ENCODE measurements at regions not wholly inside any gene's neighbourhood (a gene's known extent, or its start where the extent isn't known, plus 50 kb on each side); places are given as distances from the start of the nearest gene placed in this dataset.

DNA sequence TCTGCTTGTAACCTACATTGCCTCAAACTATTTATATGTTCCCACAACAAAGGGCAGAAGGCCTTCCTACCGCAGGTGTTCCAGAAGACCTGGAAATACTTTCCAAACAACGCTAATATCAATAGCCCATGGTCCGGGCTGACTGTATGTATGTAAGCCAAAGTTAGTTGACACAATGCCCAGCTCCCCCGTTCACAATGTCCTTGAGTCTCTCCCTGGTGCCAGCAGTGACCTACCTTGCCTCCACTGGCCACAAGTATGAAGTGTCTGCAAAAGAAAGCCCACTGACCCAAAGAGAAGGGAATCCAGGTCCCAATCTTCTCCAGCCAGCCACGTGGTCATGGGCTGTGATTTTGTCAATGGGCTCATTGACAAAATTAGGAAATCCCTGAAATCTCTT lies 118.6 kb downstream of the DLEU7 start:
- Histone ChIP-seq H3K36me3 (ENCODE audit: control insufficient read depth, insufficient read depth, low read length) (no peaks in the 10 kb centered on the region), H3K9ac (ENCODE audit: low read length) (no peak overlapping the region), H3K4me3 (ENCODE audit: low read length) (no peak overlapping the region), H3K9me3 (ENCODE audit: control insufficient read depth, low read length) (no peaks in the 10 kb centered on the region), H3K27me3 (ENCODE audit: control insufficient read depth, insufficient read depth, low read length) (no peaks in the 10 kb centered on the region), H3K4me1 (ENCODE audit: control insufficient read depth, insufficient read depth, low read length) (no peaks in the 10 kb centered on the region)

- Histone ChIP-seq H3K9me3 (ENCODE audit: control insufficient read depth, low read length) (no peaks in the 10 kb centered on the region), H3K27me3 (ENCODE audit: control insufficient read depth, insufficient read depth, low read length) (no peaks in the 10 kb centered on the region), H3K36me3 (ENCODE audit: control insufficient read depth, insufficient read depth, low read length) (no peaks in the 10 kb centered on the region), H3K9ac (ENCODE audit: low read length) (no peak overlapping the region), H3K4me3 (ENCODE audit: low read length) (no peak overlapping the region), H3K4me1 (ENCODE audit: control insufficient read depth, insufficient read depth, low read length) (no peaks in the 10 kb centered on the region)
Measured at GRCh38 chr13:50726164-50726563, 117.3 kb downstream of the DLEU7 start.

GRCh38 chr13:50729177-50729576 lies 114.3 kb downstream of the DLEU7 start:
- no peaks in the 10 kb centered on the region for H3K4me1 ChIP-seq (ENCODE audit: control insufficient read depth, insufficient read depth, low read length)
- no peak overlapping the region for H3K9ac ChIP-seq (ENCODE audit: low read length)
- H3K36me3 ChIP-seq (ENCODE audit: control insufficient read depth, insufficient read depth, low read length), result no peaks in the 10 kb centered on the region
- H3K9me3 ChIP-seq (ENCODE audit: control insufficient read depth, low read length), result no peaks in the 10 kb centered on the region
- H3K4me3 ChIP-seq (ENCODE audit: low read length), result no peak overlapping the region
- no peaks in the 10 kb centered on the region for H3K27me3 ChIP-seq (ENCODE audit: control insufficient read depth, insufficient read depth, low read length)

- Histone ChIP-seq H3K9ac (ENCODE audit: low read length) (no peak overlapping the region), H3K36me3 (ENCODE audit: control insufficient read depth, insufficient read depth, low read length) (no peaks in the 10 kb centered on the region), H3K9me3 (ENCODE audit: control insufficient read depth, low read length) (no peaks in the 10 kb centered on the region), H3K4me1 (ENCODE audit: control insufficient read depth, insufficient read depth, low read length) (no peaks in the 10 kb centered on the region), H3K27me3 (ENCODE audit: control insufficient read depth, insufficient read depth, low read length) (no peaks in the 10 kb centered on the region), H3K4me3 (ENCODE audit: low read length) (no peak overlapping the region)
Measured at GRCh38 chr13:50730496-50731351, 112.8 kb downstream of the DLEU7 start.

DNA sequence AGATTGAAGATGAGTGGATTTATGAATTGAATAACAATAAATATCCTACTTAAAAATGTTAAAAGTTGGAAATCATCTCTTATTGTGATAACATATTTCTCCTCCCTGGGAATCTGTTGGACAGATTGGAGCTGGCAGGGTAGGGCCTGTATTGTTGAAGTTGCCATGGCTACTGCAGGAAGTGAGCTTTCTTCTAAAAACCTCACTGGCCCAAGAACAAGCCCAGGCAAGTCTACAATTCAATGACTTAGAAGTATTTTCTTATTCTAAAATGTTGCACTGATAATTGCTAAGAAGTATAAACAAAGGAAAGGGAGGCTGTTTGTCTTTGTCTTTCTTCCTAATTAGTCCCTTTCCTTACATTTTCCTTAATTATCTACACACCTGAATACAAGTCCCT lies 112.1 kb downstream of the DLEU7 start:
- H3K9ac ChIP-seq (ENCODE audit: low read length), result no peak overlapping the region
- no peaks in the 10 kb centered on the region for H3K9me3 ChIP-seq (ENCODE audit: control insufficient read depth, low read length)
- H3K27me3 ChIP-seq (ENCODE audit: control insufficient read depth, insufficient read depth, low read length), result no peaks in the 10 kb centered on the region
- H3K4me3 ChIP-seq (ENCODE audit: low read length), result no peak overlapping the region
- H3K4me1 ChIP-seq (ENCODE audit: control insufficient read depth, insufficient read depth, low read length), result no peaks in the 10 kb centered on the region
- no peaks in the 10 kb centered on the region for H3K36me3 ChIP-seq (ENCODE audit: control insufficient read depth, insufficient read depth, low read length)

DNA sequence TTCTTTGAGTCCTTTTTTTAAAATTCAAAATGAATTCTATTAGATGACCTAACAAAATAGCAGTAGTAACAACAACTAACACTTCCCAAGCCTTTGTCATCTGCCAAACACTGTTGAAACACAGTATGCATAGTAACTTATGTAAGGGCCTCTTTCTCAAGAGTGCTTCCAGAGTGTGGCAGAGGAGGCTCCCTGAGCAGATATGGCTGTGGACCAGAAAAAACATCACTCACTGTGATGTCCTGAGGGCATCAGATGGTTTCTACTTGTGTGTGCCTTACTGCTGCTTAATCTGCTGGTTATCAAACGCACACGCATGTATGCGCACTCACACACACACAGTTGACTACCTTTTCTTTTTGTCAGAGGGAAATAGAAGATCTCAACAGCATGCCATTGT lies 110.8 kb downstream of the DLEU7 start:
- no peaks in the 10 kb centered on the region for H3K4me1 ChIP-seq (ENCODE audit: control insufficient read depth, insufficient read depth, low read length)
- no peaks in the 10 kb centered on the region for H3K9me3 ChIP-seq (ENCODE audit: control insufficient read depth, low read length)
- no peak overlapping the region for H3K9ac ChIP-seq (ENCODE audit: low read length)

DNA sequence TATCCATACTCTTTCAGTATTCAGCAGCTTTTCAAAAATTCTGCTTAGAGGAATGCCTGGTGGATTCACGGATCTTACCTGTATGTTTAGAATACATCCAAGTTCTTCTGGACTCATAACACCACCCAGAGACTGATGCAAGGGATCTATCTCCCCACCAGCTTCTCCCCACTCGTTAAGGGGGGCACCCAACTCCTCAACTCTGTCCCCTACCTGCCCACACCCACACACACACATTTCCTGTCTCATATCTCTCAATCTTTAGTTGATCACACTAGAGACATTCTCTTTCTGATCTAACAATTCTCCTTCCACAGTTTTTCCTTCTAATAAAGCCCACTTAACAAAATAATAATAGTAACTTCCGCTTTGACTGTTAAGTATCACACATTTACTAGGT lies 110.1 kb downstream of the DLEU7 start:
- Histone ChIP-seq H3K4me3 (ENCODE audit: low read length) (no peak overlapping the region), H3K9ac (ENCODE audit: low read length) (no peak overlapping the region), H3K36me3 (ENCODE audit: control insufficient read depth, insufficient read depth, low read length) (no peaks in the 10 kb centered on the region), H3K4me1 (ENCODE audit: control insufficient read depth, insufficient read depth, low read length) (no peaks in the 10 kb centered on the region), H3K27me3 (ENCODE audit: control insufficient read depth, insufficient read depth, low read length) (no peaks in the 10 kb centered on the region), H3K9me3 (ENCODE audit: control insufficient read depth, low read length) (no peaks in the 10 kb centered on the region)

More for the DNA sequence above, 110.8 kb downstream of the DLEU7 start:
- no peak overlapping the region for H3K4me3 ChIP-seq (ENCODE audit: low read length)
- no peaks in the 10 kb centered on the region for H3K27me3 ChIP-seq (ENCODE audit: control insufficient read depth, insufficient read depth, low read length)
- no peaks in the 10 kb centered on the region for H3K36me3 ChIP-seq (ENCODE audit: control insufficient read depth, insufficient read depth, low read length)

DNA sequence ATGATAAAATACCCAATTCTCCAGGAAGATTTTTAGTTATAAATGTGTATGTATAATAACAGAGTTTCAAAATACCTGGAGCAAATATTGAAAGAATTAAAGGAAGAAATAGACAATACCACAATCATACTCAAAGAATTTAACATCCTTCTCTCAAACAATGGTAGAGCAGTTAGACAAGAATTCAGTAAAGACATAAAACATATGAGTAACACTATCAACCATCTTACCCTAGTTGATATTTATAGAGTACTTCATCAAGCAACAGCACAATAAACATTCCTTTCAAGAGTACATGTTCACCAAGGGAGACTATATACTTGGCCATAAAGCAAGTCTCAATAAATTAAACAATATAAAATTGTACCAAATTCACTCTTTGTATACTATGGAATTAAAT lies 108.4 kb downstream of the DLEU7 start:
- Histone ChIP-seq H3K27me3 (ENCODE audit: control insufficient read depth, insufficient read depth, low read length) (no peaks in the 10 kb centered on the region), H3K9me3 (ENCODE audit: control insufficient read depth, low read length) (no peaks in the 10 kb centered on the region), H3K4me3 (ENCODE audit: low read length) (no peak overlapping the region), H3K36me3 (ENCODE audit: control insufficient read depth, insufficient read depth, low read length) (no peaks in the 10 kb centered on the region), H3K9ac (ENCODE audit: low read length) (no peak overlapping the region), H3K4me1 (ENCODE audit: control insufficient read depth, insufficient read depth, low read length) (no peaks in the 10 kb centered on the region)

- Histone ChIP-seq H3K36me3 (ENCODE audit: control insufficient read depth, insufficient read depth, low read length) (no peaks in the 10 kb centered on the region), H3K27me3 (ENCODE audit: control insufficient read depth, insufficient read depth, low read length) (no peaks in the 10 kb centered on the region), H3K4me1 (ENCODE audit: control insufficient read depth, insufficient read depth, low read length) (no peaks in the 10 kb centered on the region), H3K9me3 (ENCODE audit: control insufficient read depth, low read length) (no peaks in the 10 kb centered on the region), H3K9ac (ENCODE audit: low read length) (no peak overlapping the region), H3K4me3 (ENCODE audit: low read length) (no peak overlapping the region)
Measured at GRCh38 chr13:50740052-50740741, 103.3 kb downstream of the DLEU7 start.

GRCh38 chr13:50742353-50742752 lies 101.1 kb downstream of the DLEU7 start:
- Histone ChIP-seq H3K36me3 (ENCODE audit: control insufficient read depth, insufficient read depth, low read length) (no peaks in the 10 kb centered on the region), H3K9ac (ENCODE audit: low read length) (no peak overlapping the region), H3K27me3 (ENCODE audit: control insufficient read depth, insufficient read depth, low read length) (no peaks in the 10 kb centered on the region), H3K9me3 (ENCODE audit: control insufficient read depth, low read length) (no peaks in the 10 kb centered on the region), H3K4me1 (ENCODE audit: control insufficient read depth, insufficient read depth, low read length) (no peaks in the 10 kb centered on the region), H3K4me3 (ENCODE audit: low read length) (no peak overlapping the region)

DNA sequence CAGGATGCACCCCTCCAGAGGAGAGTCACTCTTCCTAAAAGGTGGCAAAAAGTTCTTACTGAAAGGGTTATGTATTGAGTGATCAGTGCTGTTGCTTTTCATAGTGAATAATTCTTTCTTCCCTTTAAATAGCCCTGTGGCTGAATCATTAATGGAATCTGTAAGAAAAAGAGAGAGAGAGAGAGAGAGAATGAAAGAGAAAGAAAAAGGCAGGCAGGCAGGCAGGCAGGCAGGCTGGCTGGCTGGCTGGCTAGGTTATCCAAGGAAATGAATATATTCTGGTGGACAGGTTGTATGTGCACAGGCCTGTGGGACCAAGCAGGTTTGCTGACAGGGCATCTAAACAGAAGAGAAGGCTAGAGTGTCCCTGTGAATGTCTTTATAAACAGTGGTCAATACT lies 100.5 kb downstream of the DLEU7 start:
- Histone ChIP-seq H3K27me3 (ENCODE audit: control insufficient read depth, insufficient read depth, low read length) (no peaks in the 10 kb centered on the region), H3K4me3 (ENCODE audit: low read length) (no peak overlapping the region), H3K4me1 (ENCODE audit: control insufficient read depth, insufficient read depth, low read length) (no peaks in the 10 kb centered on the region), H3K9ac (ENCODE audit: low read length) (no peak overlapping the region), H3K9me3 (ENCODE audit: control insufficient read depth, low read length) (no peaks in the 10 kb centered on the region), H3K36me3 (ENCODE audit: control insufficient read depth, insufficient read depth, low read length) (no peaks in the 10 kb centered on the region)

DNA sequence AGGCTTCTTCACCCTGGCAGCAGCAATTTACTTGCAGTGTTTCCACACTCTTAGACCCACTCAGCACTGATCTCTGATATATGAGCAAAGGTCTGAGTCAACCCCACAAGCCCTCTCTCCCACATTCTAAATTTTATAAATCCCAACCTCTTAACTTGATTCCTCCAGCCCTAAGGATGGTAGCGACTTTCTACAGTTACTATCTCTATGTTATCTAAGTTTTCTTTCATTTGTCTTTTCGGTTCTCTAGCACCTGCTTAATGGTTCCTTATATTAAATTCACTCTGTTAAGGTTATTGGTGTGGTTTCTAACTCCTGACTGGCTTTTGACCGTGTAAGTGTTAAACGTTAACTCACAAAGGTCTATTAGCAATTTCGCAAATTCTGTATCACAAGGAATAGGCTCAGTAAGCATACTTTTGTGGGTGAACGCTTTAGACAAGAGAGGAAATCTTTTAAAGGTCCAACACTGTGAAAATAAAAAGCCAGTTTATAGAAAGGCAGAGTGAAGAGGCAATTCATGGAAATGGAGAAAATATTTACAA lies 99.3 kb downstream of the DLEU7 start:
- Histone ChIP-seq H3K36me3 (ENCODE audit: control insufficient read depth, insufficient read depth, low read length) (no peaks in the 10 kb centered on the region), H3K9me3 (ENCODE audit: control insufficient read depth, low read length) (no peaks in the 10 kb centered on the region), H3K9ac (ENCODE audit: low read length) (no peak overlapping the region), H3K4me3 (ENCODE audit: low read length) (no peak overlapping the region), H3K4me1 (ENCODE audit: control insufficient read depth, insufficient read depth, low read length) (no peaks in the 10 kb centered on the region), H3K27me3 (ENCODE audit: control insufficient read depth, insufficient read depth, low read length) (no peaks in the 10 kb centered on the region)
